SU-DHL-6 (cell line): ENCODE measurements at regions not wholly inside any gene's neighbourhood (a gene's known extent, or its start where the extent isn't known, plus 50 kb on each side); places are given as distances from the start of the nearest gene placed in this dataset.

ENCODE experiments used
- H2AFZ ChIP-seq: fragments of 200-600 bp; sonication (generic); 2 replicates; pipeline ENCODE4 v1.6.1; 2014; ENCODE audit warnings: low read depth, mild to moderate bottlenecking, moderate library complexity, mixed read lengths, antibody characterized with exemption, low read length; ENCODE audit not compliant: severe bottlenecking
- H3F3A ChIP-seq: fragments of 200-600 bp; shearing (Covaris generic); 2 replicates; pipeline ENCODE4 v1.6.0; 2016; ENCODE audit warnings: antibody characterized with exemption, mild to moderate bottlenecking; ENCODE audit not compliant: insufficient read depth
- H3K27ac ChIP-seq: fragments of 200-600 bp; sonication (generic); 2 replicates; pipeline ENCODE4 v1.5.1; 2016; ENCODE audit warnings: low read depth, mild to moderate bottlenecking, low read length, moderate library complexity, mixed read lengths
- H3K27me3 ChIP-seq: fragments of 200-600 bp; sonication (generic), shearing (Covaris generic); 2 replicates; pipeline ENCODE4 v1.6.0; 2014; ENCODE audit warnings: mild to moderate bottlenecking, low read length
- H3K36me3 ChIP-seq: fragments of 200-600 bp; sonication (generic); 2 replicates; pipeline ENCODE4 v1.6.1; 2014; ENCODE audit warnings: mild to moderate bottlenecking, low read length, mixed read lengths
- H3K4me2 ChIP-seq: fragments of 300-600, 200-600 bp; shearing (Covaris generic), sonication (generic); 2 replicates; pipeline ENCODE4 v1.6.0; 2014; ENCODE audit warnings: low read length, low read depth, mild to moderate bottlenecking; ENCODE audit not compliant: poor library complexity, severe bottlenecking
- H3K4me3 ChIP-seq: fragments of 200-600 bp; sonication (generic); 2 replicates; pipeline ENCODE4 v1.5.1; 2014; ENCODE audit warnings: antibody characterized with exemption, low read length, mild to moderate bottlenecking, mixed read lengths; ENCODE audit not compliant: insufficient read depth, poor library complexity, severe bottlenecking
- H3K79me2 ChIP-seq: fragments of 200-600 bp; sonication (generic); 2 replicates; pipeline ENCODE4 v1.6.1; 2014; ENCODE audit warnings: mild to moderate bottlenecking, low read length, moderate library complexity; ENCODE audit not compliant: insufficient read depth
- H3K9ac ChIP-seq: fragments of 200-600 bp; sonication (generic); 2 replicates; pipeline ENCODE4 v1.7.0; 2014; ENCODE audit warnings: mild to moderate bottlenecking, low read length
- H3K9me2 ChIP-seq: fragments of 200-600 bp; sonication (generic); replicated peaks from 2 replicates; pipeline ENCODE4 v1.6.1; 2014; ENCODE audit warnings: low read length; ENCODE audit not compliant: insufficient read depth
- H3K9me3 ChIP-seq: fragments of 200-600 bp; sonication (generic); 2 replicates; pipeline ENCODE4 v1.6.1; 2014; ENCODE audit warnings: low read length, mixed read lengths; ENCODE audit not compliant: insufficient read depth
- H4K20me1 ChIP-seq: fragments of 200-600 bp; sonication (generic); 2 replicates; pipeline ENCODE4 v1.6.1; 2014; ENCODE audit warnings: low read depth, mild to moderate bottlenecking, antibody characterized with exemption, low read length, moderate library complexity, mixed read lengths
- EZH2phosphoT487 ChIP-seq: fragments of 200-600 bp; sonication (generic), shearing (Covaris generic); conservative IDR thresholded peaks from 2 replicates; pipeline ENCODE4 v1.6.1; 2018; ENCODE audit warnings: mild to moderate bottlenecking, antibody characterized with exemption, low read length, moderate library complexity, mixed read lengths
- TF ChIP-seq, protein P1 (sequence below): fragments of 200-600 bp; sonication (generic); IDR thresholded peaks from one replicate; pipeline ENCODE4 v1.5.1; 2017; ENCODE audit warnings: antibody characterized with exemption, mild to moderate bottlenecking, low read length, moderate library complexity; ENCODE audit not compliant: insufficient read depth, poor library complexity, severe bottlenecking

DNA sequence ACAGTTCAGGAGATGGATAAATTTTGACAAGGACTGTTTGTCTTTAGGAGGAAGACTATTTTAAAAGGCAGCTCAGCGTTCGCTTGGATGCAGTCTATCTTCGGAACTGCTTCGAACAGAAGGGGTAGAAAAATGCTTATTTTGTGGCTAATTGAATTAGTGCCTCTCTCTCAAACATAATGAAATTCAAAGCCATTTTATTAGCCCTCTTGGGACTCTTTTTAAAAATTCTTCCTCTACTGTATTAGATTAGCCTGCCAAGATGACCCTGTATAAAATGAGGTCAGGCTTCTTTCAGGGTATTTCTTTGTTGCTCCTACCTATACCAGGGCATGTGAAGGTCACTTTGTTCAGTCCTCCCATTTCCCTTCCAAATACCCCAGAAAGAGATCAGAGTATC lies 379.2 kb upstream of the NFE2L3 start:
- H3K36me3 ChIP-seq: no peaks in the 10 kb centered on the region
- no peak overlapping the region for H3K4me2 ChIP-seq
- H3K27me3 ChIP-seq: no peaks in the 10 kb centered on the region
- no peak overlapping the region for H3K27ac ChIP-seq
- no peaks in the 10 kb centered on the region for H3K9me2 ChIP-seq
- H4K20me1 ChIP-seq: no peaks in the 10 kb centered on the region
- no peaks in the 10 kb centered on the region for H3K79me2 ChIP-seq
- TF ChIP-seq, protein P1, sequence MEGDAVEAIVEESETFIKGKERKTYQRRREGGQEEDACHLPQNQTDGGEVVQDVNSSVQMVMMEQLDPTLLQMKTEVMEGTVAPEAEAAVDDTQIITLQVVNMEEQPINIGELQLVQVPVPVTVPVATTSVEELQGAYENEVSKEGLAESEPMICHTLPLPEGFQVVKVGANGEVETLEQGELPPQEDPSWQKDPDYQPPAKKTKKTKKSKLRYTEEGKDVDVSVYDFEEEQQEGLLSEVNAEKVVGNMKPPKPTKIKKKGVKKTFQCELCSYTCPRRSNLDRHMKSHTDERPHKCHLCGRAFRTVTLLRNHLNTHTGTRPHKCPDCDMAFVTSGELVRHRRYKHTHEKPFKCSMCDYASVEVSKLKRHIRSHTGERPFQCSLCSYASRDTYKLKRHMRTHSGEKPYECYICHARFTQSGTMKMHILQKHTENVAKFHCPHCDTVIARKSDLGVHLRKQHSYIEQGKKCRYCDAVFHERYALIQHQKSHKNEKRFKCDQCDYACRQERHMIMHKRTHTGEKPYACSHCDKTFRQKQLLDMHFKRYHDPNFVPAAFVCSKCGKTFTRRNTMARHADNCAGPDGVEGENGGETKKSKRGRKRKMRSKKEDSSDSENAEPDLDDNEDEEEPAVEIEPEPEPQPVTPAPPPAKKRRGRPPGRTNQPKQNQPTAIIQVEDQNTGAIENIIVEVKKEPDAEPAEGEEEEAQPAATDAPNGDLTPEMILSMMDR: no peak
- no peak for TF ChIP-seq EZH2phosphoT487
- no peak overlapping the region for H3K4me3 ChIP-seq
- H3K9me3 ChIP-seq: no peaks in the 10 kb centered on the region
- no peak overlapping the region for H3K9ac ChIP-seq
- no peaks in the 10 kb centered on the region for H3F3A ChIP-seq
- no peak overlapping the region for H2AFZ ChIP-seq

DNA sequence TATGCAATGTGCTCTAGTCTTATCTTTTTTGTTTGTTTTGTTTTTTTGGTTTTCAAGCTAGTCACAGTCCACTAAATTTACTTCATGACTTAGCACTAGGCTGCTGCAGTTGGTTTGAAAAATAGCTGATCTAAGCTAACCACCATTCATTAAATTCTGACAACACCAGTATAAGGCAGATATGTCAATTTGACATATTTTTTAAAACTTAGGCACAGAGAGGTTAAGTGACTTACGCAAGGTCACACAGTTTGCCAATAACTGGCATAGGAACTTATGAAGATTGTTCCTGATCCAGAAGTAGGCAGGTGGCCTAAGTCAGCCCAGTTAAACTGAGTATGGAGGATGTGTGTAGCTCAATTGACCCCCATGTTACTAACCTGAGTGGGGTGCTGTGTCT lies 377.3 kb upstream of the NFE2L3 start:
- H3K27me3 ChIP-seq: no peaks in the 10 kb centered on the region
- no peak overlapping the region for H3K9ac ChIP-seq

DNA sequence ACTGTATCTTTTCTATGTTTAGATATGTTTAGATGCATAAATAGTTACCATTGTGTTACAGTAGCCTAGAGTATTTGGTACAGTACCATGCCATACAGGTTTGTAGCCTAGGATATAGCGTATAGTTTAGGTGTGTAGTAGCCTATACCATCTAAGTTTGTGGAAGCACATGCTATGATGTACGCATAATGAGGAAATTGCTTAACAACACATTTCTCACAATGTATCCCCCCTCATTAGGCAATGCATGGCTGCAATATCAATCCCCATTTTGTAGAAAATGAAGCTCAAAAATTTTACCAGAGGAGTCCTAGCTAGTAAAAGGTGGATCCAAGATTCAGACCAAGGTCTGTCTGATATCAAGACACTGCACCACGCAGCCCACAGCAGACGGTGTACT lies 376.4 kb upstream of the NFE2L3 start:
- TF ChIP-seq, protein P1: no peak
- TF ChIP-seq EZH2phosphoT487: no peak
- no peaks in the 10 kb centered on the region for H3F3A ChIP-seq
- H2AFZ ChIP-seq: no peak overlapping the region
- H4K20me1 ChIP-seq: no peaks in the 10 kb centered on the region
- H3K36me3 ChIP-seq: no peaks in the 10 kb centered on the region
- H3K4me3 ChIP-seq: no peak overlapping the region
- H3K4me2 ChIP-seq: no peak overlapping the region
- H3K9me3 ChIP-seq: no peaks in the 10 kb centered on the region
- no peaks in the 10 kb centered on the region for H3K9me2 ChIP-seq
- H3K27me3 ChIP-seq: no peaks in the 10 kb centered on the region
- no peaks in the 10 kb centered on the region for H3K79me2 ChIP-seq
- H3K27ac ChIP-seq: no peak overlapping the region
- H3K9ac ChIP-seq: no peak overlapping the region

More for the DNA sequence above, 377.3 kb upstream of the NFE2L3 start:
- Histone ChIP-seq H2AFZ (no peak overlapping the region), H3K9me2 (no peaks in the 10 kb centered on the region), H3K4me3 (no peak overlapping the region), H3K9me3 (no peaks in the 10 kb centered on the region), H3K79me2 (no peaks in the 10 kb centered on the region), H3K27ac (no peak overlapping the region), H4K20me1 (no peaks in the 10 kb centered on the region), H3F3A (no peaks in the 10 kb centered on the region), H3K36me3 (no peaks in the 10 kb centered on the region), H3K4me2 (no peak overlapping the region)
- TF ChIP-seq, protein P1: no peak
- TF ChIP-seq EZH2phosphoT487: no peak
